ENCODE measurements at regions not wholly inside any gene's neighbourhood (a gene's known extent, or its start where the extent isn't known, plus 50 kb on each side); places are given as distances from the start of the nearest gene placed in this dataset.

DNA sequence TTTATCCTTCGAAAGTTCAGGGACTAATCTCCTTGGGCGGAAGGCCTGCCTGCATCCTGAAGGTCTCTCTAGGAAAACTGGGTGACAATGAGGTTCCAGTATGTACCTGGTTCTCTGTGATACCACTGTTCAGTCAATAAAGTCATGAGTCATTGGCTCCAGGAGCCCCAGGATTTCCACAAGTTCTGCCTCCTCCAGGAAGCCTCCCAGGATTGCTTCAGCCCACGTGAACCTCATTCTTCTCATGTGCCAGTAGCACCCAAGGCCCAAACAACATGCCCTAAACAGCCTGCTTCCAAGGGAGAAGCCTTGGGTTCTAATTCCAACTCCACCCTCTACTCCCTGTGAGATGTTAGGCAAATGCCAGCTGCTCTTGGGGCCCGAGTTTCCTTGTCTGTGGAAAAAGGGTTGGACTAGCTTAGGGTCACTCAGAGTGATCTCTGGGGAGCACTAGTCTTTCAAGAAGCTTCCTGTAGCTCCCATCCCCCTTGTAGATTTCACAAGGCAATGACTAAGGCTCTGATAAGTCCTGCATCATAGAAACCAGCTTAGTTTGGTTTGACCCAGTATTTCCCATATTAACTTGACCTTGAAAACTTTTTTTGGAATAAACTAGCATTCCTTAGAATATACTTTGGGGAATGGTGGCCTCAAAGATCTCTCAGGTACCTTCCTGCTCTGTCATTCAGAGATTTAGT, 118.3 kb upstream of the ATP2B2 start:
- no peaks in the 10 kb centered on the region for H3K9me3 Mint-ChIP-seq

DNA sequence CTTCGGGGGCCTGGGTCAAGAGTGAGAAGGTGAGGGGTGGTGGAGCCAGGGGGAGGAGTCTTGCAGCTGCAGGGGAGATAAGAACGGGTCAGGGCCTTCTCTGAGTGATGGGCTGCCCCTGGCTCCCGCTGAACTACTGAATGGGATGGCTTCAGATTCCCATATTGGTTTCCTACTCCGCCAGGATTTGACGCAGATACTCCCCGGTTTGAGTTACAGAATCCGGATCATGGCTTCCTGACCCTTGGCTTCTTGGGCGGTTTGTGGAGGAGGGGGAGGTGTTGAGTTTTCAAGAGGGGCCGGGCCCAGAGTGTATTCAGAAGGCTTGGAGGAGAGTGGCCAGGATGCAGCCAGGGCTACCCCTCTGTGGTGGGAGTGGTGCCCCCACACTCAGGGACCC, 119.9 kb upstream of the ATP2B2 start:
- H3K27ac ChIP-seq (ENCODE audit: low read depth, low read length), result no peak overlapping the region
- no peaks in the 10 kb centered on the region for H3K9me3 Mint-ChIP-seq
- no peak overlapping the region for H3K4me3 ChIP-seq (ENCODE audit: low read length)
- H3K27ac Mint-ChIP-seq, result no peak overlapping the region
- peaks cover 8% of the 10 kb centered on the region for H3K4me1 Mint-ChIP-seq
- TF ChIP-seq, protein P1, sequence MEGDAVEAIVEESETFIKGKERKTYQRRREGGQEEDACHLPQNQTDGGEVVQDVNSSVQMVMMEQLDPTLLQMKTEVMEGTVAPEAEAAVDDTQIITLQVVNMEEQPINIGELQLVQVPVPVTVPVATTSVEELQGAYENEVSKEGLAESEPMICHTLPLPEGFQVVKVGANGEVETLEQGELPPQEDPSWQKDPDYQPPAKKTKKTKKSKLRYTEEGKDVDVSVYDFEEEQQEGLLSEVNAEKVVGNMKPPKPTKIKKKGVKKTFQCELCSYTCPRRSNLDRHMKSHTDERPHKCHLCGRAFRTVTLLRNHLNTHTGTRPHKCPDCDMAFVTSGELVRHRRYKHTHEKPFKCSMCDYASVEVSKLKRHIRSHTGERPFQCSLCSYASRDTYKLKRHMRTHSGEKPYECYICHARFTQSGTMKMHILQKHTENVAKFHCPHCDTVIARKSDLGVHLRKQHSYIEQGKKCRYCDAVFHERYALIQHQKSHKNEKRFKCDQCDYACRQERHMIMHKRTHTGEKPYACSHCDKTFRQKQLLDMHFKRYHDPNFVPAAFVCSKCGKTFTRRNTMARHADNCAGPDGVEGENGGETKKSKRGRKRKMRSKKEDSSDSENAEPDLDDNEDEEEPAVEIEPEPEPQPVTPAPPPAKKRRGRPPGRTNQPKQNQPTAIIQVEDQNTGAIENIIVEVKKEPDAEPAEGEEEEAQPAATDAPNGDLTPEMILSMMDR (conservative IDR thresholded peaks at IDR 0.05), result no peak
- 86% methylated on average over 9 of the region's 9 CpGs; no CpG with 5 or more reads in 1 of the 2 experiments for WGBS, 2 experiments (ENCODE audit: insufficient coverage in 1 of 2, insufficient read length in 1 of 2)
- no peak overlapping the region for H3K9ac ChIP-seq (ENCODE audit: extremely low read depth, low read length, poor library complexity, severe bottlenecking)
- H3K4me3 Mint-ChIP-seq, result no peak overlapping the region
- no peak for DNase-seq
- no peaks in the 10 kb centered on the region for H3K36me3 ChIP-seq (ENCODE audit: control insufficient read depth, insufficient read depth, low read length)
- no peaks in the 10 kb centered on the region for H3K9me3 ChIP-seq (ENCODE audit: control insufficient read depth, low read length)
- no peaks in the 10 kb centered on the region for H3K4me1 ChIP-seq (ENCODE audit: control insufficient read depth, insufficient read depth, low read length)
- H3K36me3 Mint-ChIP-seq (ENCODE audit: low read depth), result no peaks in the 10 kb centered on the region
- peaks cover 4% of the 10 kb centered on the region for H3K27me3 Mint-ChIP-seq (ENCODE audit: insufficient read depth)
- H3K27me3 ChIP-seq (ENCODE audit: control insufficient read depth, insufficient read depth, low read length, poor library complexity, severe bottlenecking), result no peaks in the 10 kb centered on the region

More for the DNA sequence above, 118.3 kb upstream of the ATP2B2 start:
- Mint-ChIP-seq H3K36me3 (ENCODE audit: low read depth) (no peaks in the 10 kb centered on the region), H3K27me3 (ENCODE audit: insufficient read depth) (peaks cover 3% of the 10 kb centered on the region), H3K4me3 (no peak overlapping the region), H3K27ac (no peak overlapping the region), H3K4me1 (peaks cover 8% of the 10 kb centered on the region)
- WGBS, 2 experiments (ENCODE audit: insufficient coverage in 1 of 2, insufficient read length in 1 of 2), result 80 to 92% methylated on average over 3 to 4 of the region's 4 CpGs
- Histone ChIP-seq H3K9ac (ENCODE audit: extremely low read depth, low read length, poor library complexity, severe bottlenecking) (no peak overlapping the region), H3K9me3 (ENCODE audit: control insufficient read depth, low read length) (no peaks in the 10 kb centered on the region), H3K36me3 (ENCODE audit: control insufficient read depth, insufficient read depth, low read length) (no peaks in the 10 kb centered on the region), H3K27me3 (ENCODE audit: control insufficient read depth, insufficient read depth, low read length, poor library complexity, severe bottlenecking) (no peaks in the 10 kb centered on the region), H3K4me3 (ENCODE audit: low read length) (no peak overlapping the region), H3K4me1 (ENCODE audit: control insufficient read depth, insufficient read depth, low read length) (no peaks in the 10 kb centered on the region), H3K27ac (ENCODE audit: low read depth, low read length) (no peak overlapping the region)
- TF ChIP-seq, protein P1 (conservative IDR thresholded peaks at IDR 0.05), result no peak
- no peak for DNase-seq

DNA sequence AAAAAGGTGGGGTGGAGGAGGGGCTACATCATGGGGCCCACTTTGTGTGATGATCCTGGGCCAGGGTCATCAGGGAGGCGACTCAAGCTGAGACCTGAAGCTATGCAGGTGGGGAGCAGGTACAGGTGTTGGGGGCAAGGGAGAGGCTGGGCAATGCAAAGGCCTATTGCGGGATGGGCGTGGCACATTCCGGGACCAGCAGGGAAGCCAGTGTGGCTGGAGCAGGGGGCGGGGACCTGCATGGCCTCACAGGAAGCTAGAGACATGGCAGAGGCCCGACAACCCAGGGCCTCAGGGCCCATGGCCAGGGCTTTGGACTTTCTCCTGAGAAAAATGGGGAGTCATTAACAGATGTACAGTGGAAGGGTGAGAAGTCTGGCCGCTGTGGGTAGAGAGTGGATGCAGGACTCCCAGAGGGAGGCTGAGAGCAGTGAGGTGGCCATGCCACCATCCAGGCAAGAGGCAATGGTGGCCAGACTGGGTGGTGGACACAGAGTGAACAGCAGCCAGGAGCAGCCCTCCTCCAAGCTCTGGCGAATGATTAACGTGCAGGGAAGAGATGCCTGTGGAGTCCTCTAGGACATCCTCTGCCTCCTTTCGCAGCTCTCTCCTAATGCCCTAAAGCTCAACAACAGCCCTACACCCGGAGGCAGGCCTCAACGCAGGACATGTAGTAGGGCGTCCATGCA, 122.6 kb upstream of the ATP2B2 start:
- no peaks in the 10 kb centered on the region for H3K9me3 Mint-ChIP-seq
- TF ChIP-seq, protein P1 (conservative IDR thresholded peaks at IDR 0.05), result peak; percentile 13
- H3K36me3 Mint-ChIP-seq (ENCODE audit: low read depth), result no peaks in the 10 kb centered on the region
- DNase-seq, result peak; percentile 85
- Histone ChIP-seq H3K4me1 (ENCODE audit: control insufficient read depth, insufficient read depth, low read length) (no peaks in the 10 kb centered on the region), H3K9me3 (ENCODE audit: control insufficient read depth, low read length) (no peaks in the 10 kb centered on the region), H3K36me3 (ENCODE audit: control insufficient read depth, insufficient read depth, low read length) (no peaks in the 10 kb centered on the region), H3K27ac (ENCODE audit: low read depth, low read length) (no peak overlapping the region), H3K4me3 (ENCODE audit: low read length) (no peak overlapping the region), H3K9ac (ENCODE audit: extremely low read depth, low read length, poor library complexity, severe bottlenecking) (no peak overlapping the region), H3K27me3 (ENCODE audit: control insufficient read depth, insufficient read depth, low read length, poor library complexity, severe bottlenecking) (no peaks in the 10 kb centered on the region)
- peak overlapping the region; percentile 22 for H3K27ac Mint-ChIP-seq
- H3K4me3 Mint-ChIP-seq, result no peak overlapping the region
- H3K27me3 Mint-ChIP-seq (ENCODE audit: insufficient read depth), result peaks cover 3% of the 10 kb centered on the region
- WGBS, 2 experiments (ENCODE audit: insufficient coverage in 1 of 2, insufficient read length in 1 of 2), result 75 to 78% methylated on average over 4 to 13 of the region's 13 CpGs
- peaks cover 8% of the 10 kb centered on the region for H3K4me1 Mint-ChIP-seq
